Fibroblast of lung (primary cell): ENCODE measurements at regions not wholly inside any gene's neighbourhood (a gene's known extent, or its start where the extent isn't known, plus 50 kb on each side); places are given as distances from the start of the nearest gene placed in this dataset.

Experiments used
- CTCF ChIP-seq, 2 donors: IDR thresholded peaks in 1 of 2; conservative IDR thresholded peaks in 1 of 2; 1 replicate in 1 of 2; 2 replicates in 1 of 2; pipeline ENCODE4 v1.5.1; 2011 to 2012; ENCODE audit warnings: low read length in 2 of 2, control low read depth in 1 of 2, inconsistent platforms in 1 of 2, low read depth in 1 of 2, mild to moderate bottlenecking in 1 of 2
- EZH2 ChIP-seq: IDR thresholded peaks from 2 replicates; pipeline ENCODE4 v1.5.1; 2012; ENCODE audit warnings: low read length, control low read depth, mild to moderate bottlenecking; ENCODE audit errors: missing control alignments

- TF ChIP-seq EZH2 = no peak
- TF ChIP-seq CTCF (conservative IDR thresholded peaks at IDR 0.05 in 1 of 2, IDR thresholded peaks at IDR 0.05 in 1 of 2; ENCODE audit: low read depth in 1 of 2, low read length in 2 of 2) = no peak
Observed at GRCh38 chr2:183283209-183283608, 159.0 kb downstream of the NUP35 start.
